ENCODE measurements at regions not wholly inside any gene's neighbourhood (a gene's known extent, or its start where the extent isn't known, plus 50 kb on each side); places are given as distances from the start of the nearest gene placed in this dataset.
"Not testable (repeated sequence)": the region's sequence is repeated elsewhere in the genome, so short reads cannot be mapped to it uniquely, and the experiment has no call there.

- no peak for DNase-seq (ENCODE audit: low read depth)
These were observed 511.7 kb upstream of the UBE2E2 start for GRCh38 chr3:22691407-22691806.

GRCh38 chr3:22691856-22692628, 511.1 kb upstream of the UBE2E2 start:
- no peak for DNase-seq (ENCODE audit: low read depth)

- DNase-seq (ENCODE audit: low read depth): no peak
These were observed 502.3 kb upstream of the UBE2E2 start for GRCh38 chr3:22700876-22701275.

- no peak for DNase-seq (ENCODE audit: low read depth)
These were observed 499.0 kb upstream of the UBE2E2 start for GRCh38 chr3:22704166-22704565.

GRCh38 chr3:22704571-22705354, 498.4 kb upstream of the UBE2E2 start:
- DNase-seq (ENCODE audit: low read depth): no peak

GRCh38 chr3:22706922-22707321, 496.2 kb upstream of the UBE2E2 start:
- not testable (repeated sequence) for DNase-seq (ENCODE audit: low read depth)

GRCh38 chr3:22713936-22714335, 489.2 kb upstream of the UBE2E2 start:
- peak; percentile 77 for DNase-seq (ENCODE audit: low read depth)

GRCh38 chr3:22714749-22715148, 488.4 kb upstream of the UBE2E2 start:
- no peak for DNase-seq (ENCODE audit: low read depth)

- DNase-seq (ENCODE audit: low read depth): no peak
These were observed 482.5 kb upstream of the UBE2E2 start for GRCh38 chr3:22720596-22720995.

- DNase-seq (ENCODE audit: low read depth): no peak
These were observed 478.7 kb upstream of the UBE2E2 start for GRCh38 chr3:22724420-22724819.

GRCh38 chr3:22728406-22728805, 474.7 kb upstream of the UBE2E2 start:
- DNase-seq (ENCODE audit: low read depth): no peak

- no peak for DNase-seq (ENCODE audit: low read depth)
These were observed 473.9 kb upstream of the UBE2E2 start for GRCh38 chr3:22729212-22729611.

GRCh38 chr3:22729981-22730380, 473.1 kb upstream of the UBE2E2 start:
- DNase-seq (ENCODE audit: low read depth): no peak

- no peak for DNase-seq (ENCODE audit: low read depth)
These were observed 472.4 kb upstream of the UBE2E2 start for GRCh38 chr3:22730701-22731100.

- DNase-seq (ENCODE audit: low read depth): no peak
These were observed 471.2 kb upstream of the UBE2E2 start for GRCh38 chr3:22731901-22732300.

- no peak for DNase-seq (ENCODE audit: low read depth)
These were observed 470.5 kb upstream of the UBE2E2 start for GRCh38 chr3:22732641-22733040.

- no peak for DNase-seq (ENCODE audit: low read depth)
These were observed 468.9 kb upstream of the UBE2E2 start for GRCh38 chr3:22734207-22734606.

GRCh38 chr3:22734756-22735155, 468.4 kb upstream of the UBE2E2 start:
- DNase-seq (ENCODE audit: low read depth): peak; percentile 6

- no peak for DNase-seq (ENCODE audit: low read depth)
These were observed 467.8 kb upstream of the UBE2E2 start for GRCh38 chr3:22735373-22735772.

- not testable (repeated sequence) for DNase-seq (ENCODE audit: low read depth)
These were observed 459.7 kb upstream of the UBE2E2 start for GRCh38 chr3:22743386-22743785.

GRCh38 chr3:22745321-22745720, 457.8 kb upstream of the UBE2E2 start:
- DNase-seq (ENCODE audit: low read depth): no peak

- DNase-seq (ENCODE audit: low read depth): no peak
These were observed 456.9 kb upstream of the UBE2E2 start for GRCh38 chr3:22746221-22746620.

- DNase-seq (ENCODE audit: low read depth): no peak
These were observed 454.6 kb upstream of the UBE2E2 start for GRCh38 chr3:22748453-22749045.
